GM12891 (cell line): ENCODE measurements at regions not wholly inside any gene's neighbourhood (a gene's known extent, or its start where the extent isn't known, plus 50 kb on each side); places are given as distances from the start of the nearest gene placed in this dataset.

Experiments used
- POLR2A ChIP-seq: IDR thresholded peaks from 2 replicates; pipeline ENCODE4 v1.6.1; 2011; ENCODE audit warnings: low read depth, low read length, control low read depth
- POLR2AphosphoS5 ChIP-seq: IDR thresholded peaks from 2 replicates; pipeline ENCODE4 v1.6.1; 2011; ENCODE audit warnings: low read depth, low read length, control low read depth
- TAF1 ChIP-seq: IDR thresholded peaks from 2 replicates; pipeline ENCODE4 v1.6.1; 2011; ENCODE audit warnings: low read depth, low read length, control low read depth

DNA sequence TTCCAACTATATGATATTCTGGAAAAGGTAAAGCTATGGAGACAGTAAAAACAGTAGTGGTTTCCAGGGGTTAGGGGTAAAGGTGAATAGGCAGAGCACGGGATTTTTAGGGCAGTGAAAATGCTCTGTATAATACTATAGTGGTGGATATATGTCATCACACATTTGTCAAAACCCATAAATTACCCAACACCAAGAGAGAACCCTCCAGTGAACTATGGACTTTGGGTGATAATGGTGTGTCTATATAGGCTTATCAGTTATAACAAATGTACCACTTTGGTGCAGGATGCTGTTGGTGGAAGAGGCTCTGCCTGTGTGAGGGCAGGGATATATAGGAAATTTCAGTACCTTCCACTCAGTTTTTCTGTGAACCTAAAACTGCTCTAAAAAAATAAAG lies 149.9 kb downstream of the GPX5 start:
- no peak for TF ChIP-seq POLR2AphosphoS5
- no peak for TF ChIP-seq POLR2A
- TF ChIP-seq TAF1: no peak
